ENCODE measurements at regions not wholly inside any gene's neighbourhood (a gene's known extent, or its start where the extent isn't known, plus 50 kb on each side); places are given as distances from the start of the nearest gene placed in this dataset.

DNA sequence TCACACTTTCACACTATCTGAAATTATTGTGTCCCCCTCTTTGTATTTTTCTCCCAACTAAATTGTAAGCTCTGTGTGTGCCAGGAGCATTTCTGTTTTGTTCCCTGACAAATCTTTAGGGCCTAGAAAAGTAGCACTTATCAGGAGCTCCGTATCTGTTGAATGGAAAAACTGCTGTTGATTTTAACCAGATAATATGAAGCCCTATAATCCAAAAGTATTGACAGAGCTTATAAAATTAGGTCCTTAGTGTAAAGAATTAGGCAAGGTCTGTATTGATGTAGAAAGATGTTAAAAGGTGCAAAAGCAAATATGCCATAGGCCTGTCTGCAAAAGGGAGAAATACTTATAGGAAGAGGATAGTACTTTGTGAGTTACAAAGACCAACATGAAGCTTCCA is 109.4 kb upstream of the ISL1 start:
- ATAC-seq (no peak), DNase-seq (ENCODE audit: low spot score) (no peak)
- H3K27me3 Mint-ChIP-seq = no peaks in the 10 kb centered on the region
- H3K9me3 Mint-ChIP-seq = peaks cover 19% of the 10 kb centered on the region
- no peak overlapping the region for H3K27ac Mint-ChIP-seq
- H3K4me3 Mint-ChIP-seq = no peak overlapping the region
- H3K36me3 Mint-ChIP-seq = no peaks in the 10 kb centered on the region
- no peaks in the 10 kb centered on the region for H3K4me1 Mint-ChIP-seq (ENCODE audit: low read depth in 2 of 2)

DNA sequence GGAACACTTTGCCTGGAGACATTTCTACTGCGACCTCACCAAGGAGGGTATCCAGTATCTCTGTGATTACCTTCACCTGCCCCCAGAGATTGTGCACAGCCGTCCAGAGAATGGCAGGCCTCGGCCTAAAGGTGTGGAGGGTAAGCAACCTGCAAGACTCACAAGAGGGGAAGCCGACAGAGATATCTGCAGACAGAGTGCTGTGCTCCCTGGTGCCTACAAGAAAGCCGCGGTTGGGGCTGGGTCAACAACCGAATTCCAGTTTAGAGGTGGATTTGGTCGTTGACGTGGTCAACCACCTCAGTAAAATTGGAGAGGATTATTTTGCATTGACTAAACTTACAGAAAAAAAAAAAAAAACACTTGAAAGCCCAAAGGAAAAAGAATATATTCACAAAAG is 107.8 kb upstream of the ISL1 start:
- ATAC-seq = no peak
- no peaks in the 10 kb centered on the region for H3K4me1 Mint-ChIP-seq (ENCODE audit: low read depth in 2 of 2)
- H3K27me3 Mint-ChIP-seq = no peaks in the 10 kb centered on the region
- H3K4me3 Mint-ChIP-seq = no peak overlapping the region
- DNase-seq (ENCODE audit: low spot score) = no peak
- peaks cover 21% of the 10 kb centered on the region for H3K9me3 Mint-ChIP-seq
- H3K27ac Mint-ChIP-seq = no peak overlapping the region
- H3K36me3 Mint-ChIP-seq = no peaks in the 10 kb centered on the region

DNA sequence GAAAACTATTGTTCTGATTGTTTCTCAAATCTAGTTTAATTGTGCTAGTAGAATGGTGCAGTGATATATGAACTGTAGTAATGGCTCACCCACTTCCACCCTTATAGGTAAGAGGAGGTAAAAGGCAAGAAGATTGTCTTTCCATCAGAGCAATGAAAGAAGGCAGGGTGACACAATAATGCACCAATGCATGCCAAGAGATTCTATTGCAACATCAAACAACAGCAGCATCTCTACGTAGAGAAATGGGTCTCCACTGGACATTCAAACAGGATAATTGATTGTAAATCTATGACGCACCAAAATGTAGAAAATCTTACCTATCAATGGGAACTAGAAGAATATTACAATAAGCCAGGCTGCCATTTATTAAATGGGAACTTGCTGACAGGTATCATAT is 107.0 kb upstream of the ISL1 start:
- no peaks in the 10 kb centered on the region for H3K4me1 Mint-ChIP-seq (ENCODE audit: low read depth in 2 of 2)
- H3K4me3 Mint-ChIP-seq = no peak overlapping the region
- no peak overlapping the region for H3K27ac Mint-ChIP-seq
- H3K36me3 Mint-ChIP-seq = no peaks in the 10 kb centered on the region
- peaks cover 21% of the 10 kb centered on the region for H3K9me3 Mint-ChIP-seq
- no peak for ATAC-seq
- DNase-seq (ENCODE audit: low spot score) = no peak
- no peaks in the 10 kb centered on the region for H3K27me3 Mint-ChIP-seq

DNA sequence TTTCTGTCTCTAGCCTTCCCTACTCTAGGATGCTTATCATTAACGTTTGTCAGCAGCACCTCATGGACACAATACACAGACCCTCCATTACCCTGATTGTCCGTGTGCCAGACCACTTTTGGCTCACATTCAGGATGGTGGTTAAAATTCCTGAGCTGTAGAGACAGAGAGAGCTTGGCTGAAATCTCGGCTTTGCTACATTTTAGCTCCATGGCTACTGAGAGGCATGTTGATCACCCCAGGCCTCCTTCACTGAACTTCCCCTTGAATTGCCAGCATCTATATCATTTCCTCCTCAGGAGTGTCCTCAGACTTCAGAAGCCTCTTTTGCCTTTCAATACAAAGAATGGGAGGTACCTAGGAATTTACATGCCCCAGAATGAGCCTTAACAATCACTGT is 104.7 kb upstream of the ISL1 start:
- no peak overlapping the region for H3K4me3 Mint-ChIP-seq
- H3K4me1 Mint-ChIP-seq (ENCODE audit: low read depth in 2 of 2) = no peaks in the 10 kb centered on the region

DNA sequence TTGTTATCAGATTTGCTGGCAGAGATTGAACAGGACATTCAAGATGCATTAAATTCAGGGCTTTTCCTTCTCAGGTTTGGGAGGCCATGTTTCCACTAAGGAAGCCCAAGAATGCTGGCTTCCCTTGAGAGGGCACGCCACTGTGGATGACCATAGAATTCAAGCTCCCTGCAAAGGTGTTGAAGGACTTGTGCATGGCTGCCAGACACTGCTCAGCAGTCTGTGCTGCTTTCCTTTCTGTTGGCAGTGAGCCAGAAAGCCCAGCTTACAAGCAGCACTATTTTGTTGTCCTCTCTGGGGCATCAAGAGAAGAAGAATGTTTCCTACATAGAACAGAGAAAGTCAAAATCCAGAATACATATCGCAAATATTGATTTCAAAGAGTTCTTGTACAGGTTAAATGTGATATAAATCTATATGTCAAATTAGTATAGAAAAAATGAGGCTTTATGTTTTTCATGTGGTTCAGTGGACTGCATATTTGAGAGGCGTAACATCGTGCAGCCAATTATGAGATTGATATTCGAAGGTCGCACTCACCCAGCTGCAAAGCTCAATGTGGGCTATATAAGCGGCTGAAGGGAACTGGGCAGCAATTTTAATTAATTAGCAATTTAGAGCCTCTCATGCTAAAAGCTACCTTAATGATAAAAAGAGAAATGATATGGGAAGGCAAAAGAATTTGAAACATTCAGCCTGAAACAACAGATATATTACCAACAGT is 103.1 kb upstream of the ISL1 start:
- H3K9me3 Mint-ChIP-seq = peaks cover 11% of the 10 kb centered on the region
- ATAC-seq (no peak), DNase-seq (ENCODE audit: low spot score) (no peak)
- H3K27ac Mint-ChIP-seq = no peak overlapping the region
- H3K27me3 Mint-ChIP-seq = no peaks in the 10 kb centered on the region
- no peaks in the 10 kb centered on the region for H3K36me3 Mint-ChIP-seq
- no peak overlapping the region for H3K4me3 Mint-ChIP-seq
- no peaks in the 10 kb centered on the region for H3K4me1 Mint-ChIP-seq (ENCODE audit: low read depth in 2 of 2)

More for the DNA sequence above, 104.7 kb upstream of the ISL1 start:
- ATAC-seq (no peak), DNase-seq (ENCODE audit: low spot score) (no peak)
- H3K9me3 Mint-ChIP-seq = peaks cover 14% of the 10 kb centered on the region
- no peaks in the 10 kb centered on the region for H3K27me3 Mint-ChIP-seq
- no peak overlapping the region for H3K27ac Mint-ChIP-seq
- no peaks in the 10 kb centered on the region for H3K36me3 Mint-ChIP-seq

DNA sequence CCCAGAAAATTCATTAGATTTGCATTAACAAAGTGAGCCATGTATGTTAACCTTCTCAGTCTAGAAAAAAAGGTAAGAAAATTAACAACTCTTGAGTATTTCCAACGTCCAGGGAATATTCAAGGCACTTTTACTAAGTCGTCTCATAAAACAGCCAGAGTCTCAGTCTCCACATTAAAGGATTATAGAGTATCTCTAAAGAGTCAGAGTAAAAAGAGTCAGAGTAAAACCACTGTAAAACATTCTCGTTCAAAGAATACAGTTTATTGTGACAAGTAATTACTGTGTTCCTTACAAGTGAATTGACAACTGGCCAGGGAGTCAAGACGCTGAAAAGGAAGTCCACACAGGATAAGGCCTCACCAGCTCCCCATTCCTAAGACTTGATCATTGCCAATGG is 97.2 kb upstream of the ISL1 start:
- DNase-seq (ENCODE audit: low spot score) (no peak), ATAC-seq (no peak)
- H3K4me1 Mint-ChIP-seq (ENCODE audit: low read depth in 2 of 2) = no peaks in the 10 kb centered on the region
- no peaks in the 10 kb centered on the region for H3K36me3 Mint-ChIP-seq
- H3K27ac Mint-ChIP-seq = no peak overlapping the region
- H3K4me3 Mint-ChIP-seq = no peak overlapping the region
- no peaks in the 10 kb centered on the region for H3K27me3 Mint-ChIP-seq
- peaks cover 4% of the 10 kb centered on the region for H3K9me3 Mint-ChIP-seq

DNA sequence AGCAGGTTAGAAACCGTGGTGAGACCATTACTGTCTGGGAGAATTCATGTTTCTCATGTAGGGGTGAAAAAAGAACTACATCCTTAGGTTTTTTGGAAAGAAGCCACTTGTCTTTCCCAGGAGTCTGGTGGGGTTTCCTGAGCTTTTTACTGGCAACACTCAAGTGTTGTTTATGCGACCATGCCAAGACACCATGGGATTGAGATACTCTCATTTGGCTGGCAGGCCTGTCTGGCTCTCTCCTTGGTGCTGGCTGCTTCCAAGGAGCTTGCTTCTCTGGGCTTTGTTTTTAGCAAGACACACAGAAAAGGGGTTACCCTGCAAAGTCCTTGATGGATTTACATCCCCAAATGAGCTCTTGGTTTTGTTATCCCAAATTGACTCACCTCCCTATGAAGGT is 80.9 kb upstream of the ISL1 start:
- no peak overlapping the region for H3K4me3 Mint-ChIP-seq
- H3K4me1 Mint-ChIP-seq (ENCODE audit: low read depth in 2 of 2) = no peaks in the 10 kb centered on the region
- H3K27me3 Mint-ChIP-seq = no peaks in the 10 kb centered on the region

DNA sequence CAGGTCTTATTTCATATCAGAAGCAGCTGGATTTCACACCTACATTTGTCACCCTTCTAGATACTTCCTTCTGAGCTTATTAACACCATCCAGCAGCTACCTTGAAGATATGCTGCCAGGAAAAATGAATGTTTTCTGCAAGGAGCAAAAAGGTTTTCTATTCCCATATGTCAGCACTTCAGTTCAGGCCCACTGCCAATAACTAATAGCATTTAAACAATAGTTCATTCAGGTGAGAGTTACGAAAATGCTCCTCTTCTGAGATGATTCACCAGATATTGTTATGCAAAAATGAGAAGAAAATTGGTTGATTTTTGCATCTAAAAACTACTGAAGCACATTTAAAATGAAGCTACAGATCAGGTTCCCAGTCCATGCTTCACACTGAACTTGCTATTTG is 56.4 kb upstream of the ISL1 start:
- Mint-ChIP-seq H3K36me3 (no peaks in the 10 kb centered on the region), H3K4me1 (ENCODE audit: low read depth in 2 of 2) (no peaks in the 10 kb centered on the region), H3K27me3 (no peaks in the 10 kb centered on the region), H3K4me3 (no peak overlapping the region), H3K27ac (no peak overlapping the region), H3K9me3 (peaks cover 6% of the 10 kb centered on the region)
- ATAC-seq (no peak), DNase-seq (ENCODE audit: low spot score) (no peak)

More for the DNA sequence above, 80.9 kb upstream of the ISL1 start:
- no peak for DNase-seq (ENCODE audit: low spot score)
- H3K27ac Mint-ChIP-seq = no peak overlapping the region
- H3K36me3 Mint-ChIP-seq = no peaks in the 10 kb centered on the region
- no peak for ATAC-seq
- H3K9me3 Mint-ChIP-seq = peaks cover 21% of the 10 kb centered on the region

Measured in natural killer cell treated with Interleukin-12 subunit alpha and Interleukin-12 subunit beta and Interleukin-15 and Interleukin-18, amount 100 ng/mL, for 72 hours (primary cell).